Omental fat pad (tissue), 3 donors: ENCODE measurements at regions not wholly inside any gene's neighbourhood (a gene's known extent, or its start where the extent isn't known, plus 50 kb on each side); places are given as distances from the start of the nearest gene placed in this dataset.

Experiments used
- ATAC-seq: fragments of 150-250 bp; one replicate; pipeline ENCODE4 v1.9.1; 2016; ENCODE audit warnings: mild to moderate bottlenecking, moderate library complexity; ENCODE audit not compliant: low FRiP score
- DNase-seq: peaks from one replicate; pipeline ENCODE4 v3.0.0-alpha.2; 2019; ENCODE audit warnings: low spot score
- TF ChIP-seq, protein P1 (sequence below), 3 donors: fragments of 450-650 bp; IDR thresholded peaks; one replicate each; pipeline ENCODE4 v1.5.1; 2016 to 2017; ENCODE audit warnings: antibody characterized with exemption in 3 of 3, mild to moderate bottlenecking in 3 of 3, moderate library complexity in 2 of 3

DNA sequence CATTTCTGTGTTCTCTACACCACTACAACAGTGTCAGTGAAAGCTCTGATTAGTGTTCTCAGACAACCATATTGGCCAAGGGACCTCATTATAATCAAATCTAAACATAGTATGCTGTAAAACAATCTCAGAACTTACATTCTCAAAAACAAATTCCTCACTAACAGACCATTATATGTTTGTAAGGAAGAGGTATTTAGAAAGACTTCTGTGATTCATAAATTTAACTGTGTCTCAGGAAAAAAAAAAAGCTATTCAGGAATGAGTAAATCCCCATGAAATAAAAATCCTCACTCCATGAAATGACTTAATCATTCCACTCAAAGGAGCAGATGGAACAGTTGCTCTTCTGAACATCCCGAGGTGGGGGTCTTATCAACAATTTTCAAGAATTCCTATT, 413.0 kb downstream of the CDH2 start:
- no peak for DNase-seq
- TF ChIP-seq, protein P1, sequence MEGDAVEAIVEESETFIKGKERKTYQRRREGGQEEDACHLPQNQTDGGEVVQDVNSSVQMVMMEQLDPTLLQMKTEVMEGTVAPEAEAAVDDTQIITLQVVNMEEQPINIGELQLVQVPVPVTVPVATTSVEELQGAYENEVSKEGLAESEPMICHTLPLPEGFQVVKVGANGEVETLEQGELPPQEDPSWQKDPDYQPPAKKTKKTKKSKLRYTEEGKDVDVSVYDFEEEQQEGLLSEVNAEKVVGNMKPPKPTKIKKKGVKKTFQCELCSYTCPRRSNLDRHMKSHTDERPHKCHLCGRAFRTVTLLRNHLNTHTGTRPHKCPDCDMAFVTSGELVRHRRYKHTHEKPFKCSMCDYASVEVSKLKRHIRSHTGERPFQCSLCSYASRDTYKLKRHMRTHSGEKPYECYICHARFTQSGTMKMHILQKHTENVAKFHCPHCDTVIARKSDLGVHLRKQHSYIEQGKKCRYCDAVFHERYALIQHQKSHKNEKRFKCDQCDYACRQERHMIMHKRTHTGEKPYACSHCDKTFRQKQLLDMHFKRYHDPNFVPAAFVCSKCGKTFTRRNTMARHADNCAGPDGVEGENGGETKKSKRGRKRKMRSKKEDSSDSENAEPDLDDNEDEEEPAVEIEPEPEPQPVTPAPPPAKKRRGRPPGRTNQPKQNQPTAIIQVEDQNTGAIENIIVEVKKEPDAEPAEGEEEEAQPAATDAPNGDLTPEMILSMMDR (IDR thresholded peaks at IDR 0.05), result no peak
- no peak for ATAC-seq

- TF ChIP-seq, protein P1 (IDR thresholded peaks at IDR 0.05), result no peak
Measured at GRCh38 chr18:27763341-27763740, 413.6 kb downstream of the CDH2 start.

DNA sequence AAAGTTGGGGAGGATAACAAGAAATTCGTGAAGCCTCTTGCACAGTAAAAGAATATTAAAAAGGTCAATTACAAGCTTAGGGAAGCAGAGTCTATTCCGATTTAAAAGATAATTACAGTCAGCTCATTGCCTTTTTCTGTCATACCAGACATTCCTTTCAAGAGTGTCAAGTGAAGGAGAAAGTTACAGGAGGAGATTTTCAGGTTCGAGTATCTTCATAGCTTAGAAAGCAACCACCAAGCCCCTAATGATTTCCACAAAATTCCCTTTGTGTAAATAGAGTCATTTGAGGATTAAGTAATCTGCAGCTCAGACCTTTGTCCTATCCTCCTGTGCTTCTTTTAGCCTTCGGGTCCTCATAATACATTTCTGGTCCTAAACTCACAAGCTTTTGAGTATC, 414.9 kb downstream of the CDH2 start:
- ATAC-seq, result no peak

More at GRCh38 chr18:27763341-27763740, 413.6 kb downstream of the CDH2 start:
- ATAC-seq (no peak), DNase-seq (no peak)

DNA sequence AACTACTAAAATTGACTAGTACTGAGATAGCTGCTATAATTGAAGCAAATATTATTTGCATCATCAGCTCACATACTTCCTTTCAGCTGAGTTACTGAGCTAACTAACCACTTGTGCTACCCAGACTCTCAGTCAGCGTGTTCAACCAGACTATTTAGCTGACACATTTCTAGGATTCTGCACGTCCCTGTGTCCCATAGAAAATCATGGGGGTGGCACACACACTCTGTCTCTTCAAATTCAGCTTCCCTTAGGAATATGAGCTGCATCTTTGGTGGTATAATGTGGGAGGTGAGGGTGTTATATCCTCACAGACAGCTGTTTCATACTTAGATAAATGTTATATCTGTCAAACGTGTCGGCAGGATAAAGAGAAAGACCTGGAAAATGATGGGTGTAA, 424.0 kb downstream of the CDH2 start:
- TF ChIP-seq, protein P1 (IDR thresholded peaks at IDR 0.05), result no peak
- DNase-seq, result no peak

More for the DNA sequence above, 414.9 kb downstream of the CDH2 start:
- no peak for DNase-seq
- TF ChIP-seq, protein P1 (IDR thresholded peaks at IDR 0.05), result no peak

DNA sequence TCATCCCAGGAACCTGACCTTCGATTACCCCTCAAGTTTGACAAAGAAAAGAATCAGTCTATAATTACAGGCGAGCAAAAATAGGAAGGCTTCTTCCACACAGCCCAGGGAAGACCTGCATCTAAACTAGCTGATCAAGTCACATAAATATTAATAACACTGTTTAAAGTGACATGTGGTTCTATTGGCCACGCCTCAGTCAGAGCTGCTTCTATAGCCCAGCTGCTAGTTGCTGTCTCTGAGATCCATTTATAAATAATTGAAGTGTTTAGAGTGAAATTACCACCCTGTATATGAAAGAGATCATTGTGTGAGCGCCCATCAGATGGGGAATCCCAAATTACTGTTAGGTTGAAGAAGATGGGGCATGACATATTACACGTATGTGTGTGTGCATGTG, 426.0 kb downstream of the CDH2 start:
- no peak for DNase-seq
- no peak for ATAC-seq
- TF ChIP-seq, protein P1 (IDR thresholded peaks at IDR 0.05), result no peak

More for the DNA sequence above, 424.0 kb downstream of the CDH2 start:
- ATAC-seq, result no peak

GRCh38 chr18:27750014-27750413, 426.9 kb downstream of the CDH2 start:
- TF ChIP-seq, protein P1 (IDR thresholded peaks at IDR 0.05), result no peak
- ATAC-seq (no peak), DNase-seq (no peak)

- TF ChIP-seq, protein P1 (IDR thresholded peaks at IDR 0.05), result no peak
- DNase-seq, result no peak
- no peak for ATAC-seq
Measured at GRCh38 chr18:27749194-27749593, 427.7 kb downstream of the CDH2 start.
